Prostate gland (tissue), 2 donors: ENCODE measurements at regions not wholly inside any gene's neighbourhood (a gene's known extent, or its start where the extent isn't known, plus 50 kb on each side); places are given as distances from the start of the nearest gene placed in this dataset.

Source experiments
- CTCF ChIP-seq, 4 experiments: fragments of 200-600 bp in 2 of 4; fragments of 450-650 bp in 2 of 4; sonication (generic) in 2 of 4; IDR thresholded peaks; 1 replicate in 3 of 4; 2 replicates in 1 of 4; pipeline ENCODE4 v1.5.1; 2016 to 2019; ENCODE audit warnings: antibody characterized with exemption in 4 of 4, mild to moderate bottlenecking in 2 of 4, moderate library complexity in 2 of 4
- POLR2A ChIP-seq: fragments of 450-650 bp; IDR thresholded peaks from one replicate; pipeline ENCODE4 v1.6.1; 2016; ENCODE audit warnings: antibody characterized with exemption, mild to moderate bottlenecking
- POLR2AphosphoS5 ChIP-seq: sonication (generic); formaldehyde crosslinking; IDR thresholded peaks from one replicate; pipeline ENCODE4 v1.6.1; 2017; ENCODE audit warnings: antibody characterized with exemption

DNA sequence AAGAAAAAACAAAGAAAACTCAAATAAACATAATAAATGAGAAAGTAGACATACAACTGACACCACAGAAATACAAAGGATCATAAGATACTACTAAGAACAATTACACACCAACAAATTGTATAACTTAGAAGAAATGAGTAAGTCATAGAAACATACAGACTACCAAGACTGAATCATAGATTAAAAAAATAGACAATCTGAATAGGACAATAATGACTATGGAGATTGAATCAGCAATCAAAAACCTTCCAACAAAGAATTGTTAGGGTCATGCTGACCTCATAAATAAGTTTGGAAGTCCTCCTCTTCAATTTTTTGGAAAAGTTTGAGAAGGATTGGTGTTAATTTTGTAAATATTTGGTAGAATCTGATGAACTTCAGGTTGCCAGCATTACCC lies 159.0 kb downstream of the PTBP2 start:
- TF ChIP-seq CTCF (IDR thresholded peaks at IDR 0.05): no peak
- no peak for TF ChIP-seq POLR2A
- TF ChIP-seq POLR2AphosphoS5: no peak
